ENCODE measurements at regions not wholly inside any gene's neighbourhood (a gene's known extent, or its start where the extent isn't known, plus 50 kb on each side); places are given as distances from the start of the nearest gene placed in this dataset.

DNA sequence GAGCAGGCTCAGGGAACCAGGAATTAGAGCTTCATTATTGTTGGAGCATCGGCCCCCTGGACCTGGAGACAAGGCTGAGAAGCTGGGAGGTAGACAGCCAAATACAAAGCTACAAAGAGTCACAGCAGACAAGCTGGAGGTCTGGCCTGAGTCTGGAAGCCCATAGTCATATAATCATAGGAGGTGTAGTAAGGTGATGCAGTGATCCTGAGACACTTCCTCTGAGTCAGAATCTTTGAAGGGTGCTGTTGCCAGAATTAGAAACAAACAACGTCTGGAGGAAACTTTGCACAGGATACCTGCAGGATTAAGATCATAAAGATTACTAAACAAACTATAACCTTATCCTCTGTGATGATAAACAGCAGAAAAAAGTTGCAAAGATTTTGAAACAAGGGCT lies 213.8 kb downstream of the DSC3 start:
- intact Hi-C loops (cut with DNase I, micrococcal nuclease): no loop called here
- Histone ChIP-seq H3K9me3 (no peaks in the 10 kb centered on the region), H3K36me3 (ENCODE audit: low read depth) (no peaks in the 10 kb centered on the region), H3K4me1 (ENCODE audit: low read depth) (no peaks in the 10 kb centered on the region), H3K4me3 (no peak overlapping the region)
- TF ChIP-seq, protein P1, sequence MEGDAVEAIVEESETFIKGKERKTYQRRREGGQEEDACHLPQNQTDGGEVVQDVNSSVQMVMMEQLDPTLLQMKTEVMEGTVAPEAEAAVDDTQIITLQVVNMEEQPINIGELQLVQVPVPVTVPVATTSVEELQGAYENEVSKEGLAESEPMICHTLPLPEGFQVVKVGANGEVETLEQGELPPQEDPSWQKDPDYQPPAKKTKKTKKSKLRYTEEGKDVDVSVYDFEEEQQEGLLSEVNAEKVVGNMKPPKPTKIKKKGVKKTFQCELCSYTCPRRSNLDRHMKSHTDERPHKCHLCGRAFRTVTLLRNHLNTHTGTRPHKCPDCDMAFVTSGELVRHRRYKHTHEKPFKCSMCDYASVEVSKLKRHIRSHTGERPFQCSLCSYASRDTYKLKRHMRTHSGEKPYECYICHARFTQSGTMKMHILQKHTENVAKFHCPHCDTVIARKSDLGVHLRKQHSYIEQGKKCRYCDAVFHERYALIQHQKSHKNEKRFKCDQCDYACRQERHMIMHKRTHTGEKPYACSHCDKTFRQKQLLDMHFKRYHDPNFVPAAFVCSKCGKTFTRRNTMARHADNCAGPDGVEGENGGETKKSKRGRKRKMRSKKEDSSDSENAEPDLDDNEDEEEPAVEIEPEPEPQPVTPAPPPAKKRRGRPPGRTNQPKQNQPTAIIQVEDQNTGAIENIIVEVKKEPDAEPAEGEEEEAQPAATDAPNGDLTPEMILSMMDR (IDR thresholded peaks at IDR 0.05): no peak
- ATAC-seq (no peak), DNase-seq (no peak)

DNA sequence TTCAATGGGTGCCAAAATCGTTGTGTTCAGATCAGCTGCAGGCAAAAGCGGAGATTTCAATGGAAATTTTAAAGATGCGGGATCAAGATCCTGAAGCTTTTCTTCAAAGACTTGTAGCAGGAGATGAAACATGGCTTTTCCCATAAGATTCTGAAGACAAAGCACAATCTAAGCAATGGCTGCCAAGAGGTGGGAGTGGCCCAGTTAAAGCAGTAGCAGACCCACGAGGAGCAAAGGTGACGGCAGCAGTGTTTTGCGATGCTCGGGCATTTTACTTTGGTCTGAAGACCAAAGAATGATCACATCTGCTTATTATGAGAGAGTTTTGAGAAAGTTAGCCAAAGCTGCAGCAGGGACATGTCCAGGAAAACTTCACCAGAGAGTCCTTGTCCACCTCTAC lies 222.9 kb downstream of the DSC3 start:
- TF ChIP-seq, protein P1 (IDR thresholded peaks at IDR 0.05): no peak
- ATAC-seq (no peak), DNase-seq (no peak)
- no peaks in the 10 kb centered on the region for H3K9me3 ChIP-seq
- no peaks in the 10 kb centered on the region for H3K4me1 ChIP-seq (ENCODE audit: low read depth)
- H3K4me3 ChIP-seq: no peak overlapping the region
- intact Hi-C loops (cut with DNase I, micrococcal nuclease): no loop called here
- H3K36me3 ChIP-seq (ENCODE audit: low read depth): no peaks in the 10 kb centered on the region

DNA sequence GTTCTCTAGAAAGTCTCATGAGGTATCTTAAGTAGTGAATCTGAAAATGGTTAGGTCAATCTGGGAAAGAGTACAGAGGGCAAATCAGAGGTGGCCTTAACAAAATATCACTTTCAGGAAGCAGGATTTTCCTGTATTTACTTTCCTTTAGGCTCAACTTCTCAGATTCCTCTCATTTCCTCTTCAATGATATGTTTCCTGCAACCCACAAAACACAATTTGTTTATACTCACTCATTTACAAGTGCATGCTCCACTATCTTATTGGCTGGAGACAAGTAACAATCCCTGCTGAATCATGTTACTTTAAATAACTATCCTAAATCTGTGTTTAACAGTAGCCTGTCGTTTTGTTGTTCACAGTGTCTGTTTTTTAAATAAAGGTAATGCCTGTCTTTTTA lies 228.1 kb downstream of the DSC3 start:
- intact Hi-C loops (cut with DNase I, micrococcal nuclease): no loop called here
- no peaks in the 10 kb centered on the region for H3K9me3 ChIP-seq
- no peaks in the 10 kb centered on the region for H3K4me1 ChIP-seq (ENCODE audit: low read depth)
- TF ChIP-seq, protein P1 (IDR thresholded peaks at IDR 0.05): no peak
- ATAC-seq (no peak), DNase-seq (no peak)
- H3K4me3 ChIP-seq: no peak overlapping the region
- no peaks in the 10 kb centered on the region for H3K36me3 ChIP-seq (ENCODE audit: low read depth)

DNA sequence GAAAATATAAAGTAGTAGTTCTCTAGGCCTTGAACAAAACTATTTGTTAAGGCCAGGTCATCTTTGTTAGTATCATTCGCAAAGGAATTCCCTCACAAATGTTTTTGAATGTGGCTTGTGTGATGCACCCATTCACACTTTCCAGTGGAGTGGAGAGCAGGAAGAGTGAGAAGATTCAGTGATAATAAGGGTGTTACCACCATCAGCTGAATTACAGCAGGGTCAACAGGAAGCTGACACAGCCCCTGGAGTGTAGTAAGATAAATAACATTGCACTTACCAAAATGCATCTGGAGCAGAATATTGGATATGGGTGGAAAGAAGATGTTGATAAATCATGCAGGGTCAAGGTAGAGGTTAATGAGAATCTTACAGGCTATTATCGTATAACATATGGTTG lies 231.0 kb downstream of the DSC3 start:
- DNase-seq (no peak), ATAC-seq (no peak)
- no peaks in the 10 kb centered on the region for H3K4me1 ChIP-seq (ENCODE audit: low read depth)
- no peaks in the 10 kb centered on the region for H3K9me3 ChIP-seq
- TF ChIP-seq, protein P1 (IDR thresholded peaks at IDR 0.05): no peak
- no peaks in the 10 kb centered on the region for H3K36me3 ChIP-seq (ENCODE audit: low read depth)
- H3K4me3 ChIP-seq: no peak overlapping the region
- intact Hi-C loops (cut with DNase I, micrococcal nuclease): no loop called here

DNA sequence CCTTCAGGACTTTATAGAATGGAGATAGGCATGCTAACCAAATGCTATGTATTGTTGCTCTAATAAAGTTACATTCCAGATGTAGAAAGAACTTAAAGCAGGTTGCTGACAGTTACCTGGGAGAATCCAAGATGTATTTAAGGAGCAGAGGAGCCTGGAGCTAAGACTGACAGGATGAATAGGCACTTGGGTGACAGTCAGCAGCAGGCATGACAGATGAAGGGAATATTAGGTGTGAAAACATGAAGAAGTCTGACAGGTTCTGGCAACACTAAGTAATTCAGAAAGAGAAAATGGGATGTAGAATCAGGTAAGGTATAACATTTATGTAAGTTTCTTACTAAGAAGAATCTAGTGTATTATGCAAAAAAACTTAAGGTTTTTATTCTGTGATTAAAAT lies 232.0 kb downstream of the DSC3 start:
- H3K36me3 ChIP-seq (ENCODE audit: low read depth): no peaks in the 10 kb centered on the region
- TF ChIP-seq, protein P1 (IDR thresholded peaks at IDR 0.05): no peak
- ATAC-seq: no peak
- no peak overlapping the region for H3K4me3 ChIP-seq
- intact Hi-C loops (cut with DNase I, micrococcal nuclease): no loop called here
- no peak for DNase-seq
- no peaks in the 10 kb centered on the region for H3K4me1 ChIP-seq (ENCODE audit: low read depth)
- H3K9me3 ChIP-seq: no peaks in the 10 kb centered on the region

DNA sequence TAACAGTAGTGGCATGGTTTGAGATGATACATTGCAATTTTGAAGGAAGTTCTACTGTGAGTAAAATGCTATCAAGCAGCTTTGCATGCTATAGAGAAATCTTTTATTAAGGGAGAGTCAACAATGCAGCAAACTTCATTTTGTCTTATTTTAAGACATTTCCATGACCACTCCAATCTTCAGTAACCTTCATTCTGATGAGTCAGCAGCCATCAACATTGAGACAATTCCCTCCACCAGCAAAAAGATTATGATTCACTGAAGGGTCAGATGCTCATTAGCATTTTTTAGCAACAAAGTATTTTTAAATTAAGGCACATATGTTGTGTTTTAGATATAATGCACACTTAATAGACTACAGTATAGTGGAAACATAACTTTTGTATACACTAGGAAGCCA lies 235.7 kb downstream of the DSC3 start:
- H3K4me1 ChIP-seq (ENCODE audit: low read depth): no peaks in the 10 kb centered on the region
- H3K36me3 ChIP-seq (ENCODE audit: low read depth): no peaks in the 10 kb centered on the region
- ATAC-seq (no peak), DNase-seq (no peak)
- TF ChIP-seq, protein P1 (IDR thresholded peaks at IDR 0.05): no peak
- intact Hi-C loops (cut with DNase I, micrococcal nuclease): no loop called here
- no peaks in the 10 kb centered on the region for H3K9me3 ChIP-seq
- no peak overlapping the region for H3K4me3 ChIP-seq

Measured in mucosa of descending colon (tissue), 3 donors.